ENCODE measurements at regions not wholly inside any gene's neighbourhood (a gene's known extent, or its start where the extent isn't known, plus 50 kb on each side); places are given as distances from the start of the nearest gene placed in this dataset.

DNA sequence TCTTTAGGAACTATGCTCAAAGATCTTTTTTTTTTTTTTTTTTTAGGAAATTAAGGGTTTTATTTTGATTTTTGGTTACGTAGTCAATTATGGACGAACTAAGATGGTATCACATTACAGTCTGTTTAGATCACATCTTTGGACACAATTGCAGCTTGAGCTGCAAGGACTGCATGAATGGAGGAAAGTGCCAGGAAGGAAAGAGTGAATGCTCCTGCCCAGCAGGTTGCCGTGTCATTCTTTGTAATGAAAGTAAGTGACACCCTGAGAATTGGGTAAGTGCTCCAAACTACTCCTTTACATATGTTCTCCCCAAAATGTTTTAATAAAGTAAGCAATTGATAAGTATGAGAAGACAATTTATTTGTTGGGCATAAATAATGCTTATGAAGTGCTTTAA, 716.5 kb upstream of the GOLIM4 start:
- Histone ChIP-seq H2AK5ac (ENCODE audit: low read length) (no peak overlapping the region), H2BK5ac (ENCODE audit: low read length) (no peak overlapping the region), H3K56ac (ENCODE audit: low read length) (no peak overlapping the region), H3K4me1 (ENCODE audit: control insufficient read depth, low read depth, low read length) (peaks cover 8% of the 10 kb centered on the region), H3K4ac (ENCODE audit: low read depth, low read length) (no peak overlapping the region), H3K79me2 (ENCODE audit: control insufficient read depth, insufficient read depth, low read length) (no peaks in the 10 kb centered on the region), H3K27me3 (ENCODE audit: insufficient read depth, low read length, poor library complexity) (no peaks in the 10 kb centered on the region), H3K23ac (ENCODE audit: low read length) (no peak overlapping the region), H3K27ac (ENCODE audit: low read depth, low read length) (no peak overlapping the region), H3K18ac (ENCODE audit: low read length) (no peak overlapping the region), H3K79me1 (ENCODE audit: low read length) (no peaks in the 10 kb centered on the region), H2BK15ac (replicated peaks; ENCODE audit: low read depth) (no peak overlapping the region), H3K9ac (ENCODE audit: low read length) (no peak overlapping the region), H3K4me2 (ENCODE audit: low read length) (no peak overlapping the region), H4K8ac (ENCODE audit: low read depth, low read length) (no peak overlapping the region), H3K36me3 (ENCODE audit: control insufficient read depth, insufficient read depth, low read length) (no peaks in the 10 kb centered on the region), H4K5ac (ENCODE audit: low read length) (no peak overlapping the region), H3K4me3 (ENCODE audit: low read length) (no peak overlapping the region), H2BK120ac (ENCODE audit: low read depth, low read length) (no peak overlapping the region)
- peak; percentile 72 for DNase-seq
- WGBS (ENCODE audit: extremely low coverage, insufficient coverage, low lambda C conversion rate) = no CpG with 5 or more reads among the region's 3 CpGs

DNA sequence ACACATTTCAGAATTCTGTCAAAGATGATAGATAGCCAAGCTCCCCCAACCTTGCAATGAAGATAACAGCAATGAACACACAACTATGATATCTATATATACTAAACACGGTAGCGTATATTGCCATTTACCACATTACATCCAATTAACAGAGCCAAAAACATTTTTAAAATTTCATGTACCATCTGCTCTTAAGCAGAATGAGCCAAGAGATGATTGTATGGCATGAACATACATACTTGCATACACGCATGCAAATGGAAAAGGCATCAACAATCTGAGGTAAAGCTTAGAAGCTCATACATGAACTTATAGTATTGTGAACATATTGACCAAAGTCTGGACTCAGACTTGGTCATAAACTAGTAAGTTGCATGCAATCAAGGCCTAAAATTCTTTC, 712.9 kb upstream of the GOLIM4 start:
- Histone ChIP-seq H3K36me3 (ENCODE audit: control insufficient read depth, insufficient read depth, low read length) (no peaks in the 10 kb centered on the region), H4K8ac (ENCODE audit: low read depth, low read length) (no peak overlapping the region), H2BK15ac (replicated peaks; ENCODE audit: low read depth) (peak overlapping the region; percentile 6), H3K23ac (ENCODE audit: low read length) (no peak overlapping the region), H3K18ac (ENCODE audit: low read length) (no peak overlapping the region), H3K79me1 (ENCODE audit: low read length) (no peaks in the 10 kb centered on the region), H3K27ac (ENCODE audit: low read depth, low read length) (no peak overlapping the region), H3K9ac (ENCODE audit: low read length) (no peak overlapping the region), H3K4me2 (ENCODE audit: low read length) (no peak overlapping the region), H3K27me3 (ENCODE audit: insufficient read depth, low read length, poor library complexity) (no peaks in the 10 kb centered on the region), H3K79me2 (ENCODE audit: control insufficient read depth, insufficient read depth, low read length) (no peaks in the 10 kb centered on the region), H3K56ac (ENCODE audit: low read length) (no peak overlapping the region), H4K5ac (ENCODE audit: low read length) (no peak overlapping the region), H3K4me1 (ENCODE audit: control insufficient read depth, low read depth, low read length) (peaks cover 9% of the 10 kb centered on the region), H3K4ac (ENCODE audit: low read depth, low read length) (no peak overlapping the region), H2BK120ac (ENCODE audit: low read depth, low read length) (peak overlapping the region; percentile 61), H3K4me3 (ENCODE audit: low read length) (no peak overlapping the region), H2BK5ac (ENCODE audit: low read length) (no peak overlapping the region), H2AK5ac (ENCODE audit: low read length) (no peak overlapping the region)
- DNase-seq = no peak
- WGBS (ENCODE audit: extremely low coverage, insufficient coverage, low lambda C conversion rate) = no CpG with 5 or more reads among the region's 3 CpGs

DNA sequence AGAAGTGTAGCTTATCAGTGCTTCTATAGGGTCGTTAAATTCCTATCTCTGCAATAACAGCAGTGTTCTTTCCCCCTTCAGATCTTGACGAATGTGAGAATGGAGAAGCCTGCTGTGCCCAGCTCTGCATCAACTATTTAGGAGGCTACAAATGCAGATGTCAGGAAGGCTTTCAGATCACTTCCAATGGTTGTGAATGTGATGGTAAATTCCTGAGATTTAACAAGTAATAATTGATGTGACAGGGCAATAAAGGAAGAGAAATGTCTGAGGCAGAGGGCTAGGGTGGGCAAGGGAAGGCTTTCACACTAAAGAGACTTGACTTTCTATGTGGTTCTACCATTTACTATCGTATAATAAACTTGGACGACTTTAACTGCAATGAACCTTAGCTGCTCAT, 711.7 kb upstream of the GOLIM4 start:
- H3K56ac ChIP-seq (ENCODE audit: low read length) = no peak overlapping the region
- H4K5ac ChIP-seq (ENCODE audit: low read length) = no peak overlapping the region
- no peak overlapping the region for H3K9ac ChIP-seq (ENCODE audit: low read length)
- H3K4ac ChIP-seq (ENCODE audit: low read depth, low read length) = no peak overlapping the region
- H3K36me3 ChIP-seq (ENCODE audit: control insufficient read depth, insufficient read depth, low read length) = no peaks in the 10 kb centered on the region
- H3K4me3 ChIP-seq (ENCODE audit: low read length) = no peak overlapping the region
- H3K4me1 ChIP-seq (ENCODE audit: control insufficient read depth, low read depth, low read length) = peaks cover 7% of the 10 kb centered on the region
- H3K27ac ChIP-seq (ENCODE audit: low read depth, low read length) = no peak overlapping the region
- H2BK120ac ChIP-seq (ENCODE audit: low read depth, low read length) = no peak overlapping the region
- no peaks in the 10 kb centered on the region for H3K27me3 ChIP-seq (ENCODE audit: insufficient read depth, low read length, poor library complexity)
- no peak overlapping the region for H2BK15ac ChIP-seq (replicated peaks; ENCODE audit: low read depth)
- no CpG with 5 or more reads among the region's 4 CpGs for WGBS (ENCODE audit: extremely low coverage, insufficient coverage, low lambda C conversion rate)
- DNase-seq = peak; percentile 96
- no peaks in the 10 kb centered on the region for H3K79me2 ChIP-seq (ENCODE audit: control insufficient read depth, insufficient read depth, low read length)
- no peak overlapping the region for H2BK5ac ChIP-seq (ENCODE audit: low read length)
- no peak overlapping the region for H2AK5ac ChIP-seq (ENCODE audit: low read length)
- no peaks in the 10 kb centered on the region for H3K79me1 ChIP-seq (ENCODE audit: low read length)
- no peak overlapping the region for H3K4me2 ChIP-seq (ENCODE audit: low read length)
- H3K23ac ChIP-seq (ENCODE audit: low read length) = no peak overlapping the region
- no peak overlapping the region for H3K18ac ChIP-seq (ENCODE audit: low read length)
- no peak overlapping the region for H4K8ac ChIP-seq (ENCODE audit: low read depth, low read length)

DNA sequence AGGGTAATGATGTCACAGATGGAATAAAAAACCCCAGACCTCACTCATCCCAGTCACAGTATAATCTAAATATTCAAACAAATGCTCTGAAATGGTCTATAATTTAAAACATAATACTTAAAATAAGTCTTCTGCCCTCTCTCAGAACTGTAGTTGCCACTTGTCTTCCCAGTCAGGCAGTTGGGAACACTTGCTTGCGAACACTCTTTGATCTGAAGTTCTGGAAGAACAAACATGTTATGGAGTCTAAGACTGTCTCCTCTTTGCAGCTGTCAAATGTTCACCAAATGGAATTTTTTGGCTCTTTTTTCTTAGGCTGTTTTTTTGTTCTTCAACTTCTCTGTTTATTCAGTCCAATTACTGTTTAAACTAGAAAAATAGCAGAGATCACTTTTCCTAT, 711.1 kb upstream of the GOLIM4 start:
- peaks cover 7% of the 10 kb centered on the region for H3K4me1 ChIP-seq (ENCODE audit: control insufficient read depth, low read depth, low read length)
- WGBS (ENCODE audit: extremely low coverage, insufficient coverage, low lambda C conversion rate) = no CpG with 5 or more reads among the region's 1 CpG

DNA sequence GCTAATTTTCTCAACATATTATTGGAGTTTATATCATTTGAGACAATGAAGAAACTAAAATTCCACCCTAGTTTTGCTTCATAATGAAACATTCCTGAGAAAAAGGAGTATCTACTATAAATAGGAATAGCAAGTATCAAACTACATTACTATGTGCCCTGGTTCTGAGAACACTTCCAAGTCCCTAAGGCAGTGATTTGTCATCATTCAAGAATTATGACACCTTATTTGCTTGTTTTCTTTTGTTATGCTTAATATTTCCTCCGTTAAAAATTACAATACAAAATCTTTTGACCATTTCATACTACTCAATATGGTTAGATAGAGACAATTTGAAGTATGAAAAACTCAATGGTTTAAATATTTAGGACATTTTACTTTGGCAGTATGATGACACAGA, 707.8 kb upstream of the GOLIM4 start:
- H3K4ac ChIP-seq (ENCODE audit: low read depth, low read length) = no peak overlapping the region
- H3K4me1 ChIP-seq (ENCODE audit: control insufficient read depth, low read depth, low read length) = peaks cover 3% of the 10 kb centered on the region
- no peak overlapping the region for H3K4me2 ChIP-seq (ENCODE audit: low read length)
- H3K79me1 ChIP-seq (ENCODE audit: low read length) = no peaks in the 10 kb centered on the region
- no peaks in the 10 kb centered on the region for H3K36me3 ChIP-seq (ENCODE audit: control insufficient read depth, insufficient read depth, low read length)
- no peak overlapping the region for H2BK120ac ChIP-seq (ENCODE audit: low read depth, low read length)
- H2BK15ac ChIP-seq (replicated peaks; ENCODE audit: low read depth) = no peak overlapping the region
- H4K5ac ChIP-seq (ENCODE audit: low read length) = no peak overlapping the region
- DNase-seq = no peak
- H3K18ac ChIP-seq (ENCODE audit: low read length) = no peak overlapping the region
- H3K27me3 ChIP-seq (ENCODE audit: insufficient read depth, low read length, poor library complexity) = no peaks in the 10 kb centered on the region
- H2AK5ac ChIP-seq (ENCODE audit: low read length) = no peak overlapping the region
- H3K56ac ChIP-seq (ENCODE audit: low read length) = no peak overlapping the region
- H3K4me3 ChIP-seq (ENCODE audit: low read length) = no peak overlapping the region
- no peak overlapping the region for H2BK5ac ChIP-seq (ENCODE audit: low read length)
- H3K27ac ChIP-seq (ENCODE audit: low read depth, low read length) = no peak overlapping the region
- H3K9ac ChIP-seq (ENCODE audit: low read length) = no peak overlapping the region
- H3K23ac ChIP-seq (ENCODE audit: low read length) = no peak overlapping the region
- no peaks in the 10 kb centered on the region for H3K79me2 ChIP-seq (ENCODE audit: control insufficient read depth, insufficient read depth, low read length)
- no peak overlapping the region for H4K8ac ChIP-seq (ENCODE audit: low read depth, low read length)
- no CpG with 5 or more reads among the region's 1 CpG for WGBS (ENCODE audit: extremely low coverage, insufficient coverage, low lambda C conversion rate)

More for the DNA sequence above, 711.1 kb upstream of the GOLIM4 start:
- H4K8ac ChIP-seq (ENCODE audit: low read depth, low read length) = no peak overlapping the region
- no peak overlapping the region for H3K9ac ChIP-seq (ENCODE audit: low read length)
- no peaks in the 10 kb centered on the region for H3K36me3 ChIP-seq (ENCODE audit: control insufficient read depth, insufficient read depth, low read length)
- DNase-seq = peak; percentile 17
- H2BK120ac ChIP-seq (ENCODE audit: low read depth, low read length) = peak overlapping the region; percentile 28
- no peak overlapping the region for H3K27ac ChIP-seq (ENCODE audit: low read depth, low read length)
- H3K23ac ChIP-seq (ENCODE audit: low read length) = no peak overlapping the region
- no peak overlapping the region for H4K5ac ChIP-seq (ENCODE audit: low read length)
- no peaks in the 10 kb centered on the region for H3K79me1 ChIP-seq (ENCODE audit: low read length)
- H3K27me3 ChIP-seq (ENCODE audit: insufficient read depth, low read length, poor library complexity) = no peaks in the 10 kb centered on the region
- no peak overlapping the region for H3K4me2 ChIP-seq (ENCODE audit: low read length)
- no peak overlapping the region for H2BK15ac ChIP-seq (replicated peaks; ENCODE audit: low read depth)
- H2AK5ac ChIP-seq (ENCODE audit: low read length) = no peak overlapping the region
- H3K4ac ChIP-seq (ENCODE audit: low read depth, low read length) = peak overlapping the region; percentile 70
- no peak overlapping the region for H3K56ac ChIP-seq (ENCODE audit: low read length)
- no peak overlapping the region for H3K4me3 ChIP-seq (ENCODE audit: low read length)
- H3K18ac ChIP-seq (ENCODE audit: low read length) = peak overlapping the region; percentile 98
- no peaks in the 10 kb centered on the region for H3K79me2 ChIP-seq (ENCODE audit: control insufficient read depth, insufficient read depth, low read length)
- H2BK5ac ChIP-seq (ENCODE audit: low read length) = no peak overlapping the region

DNA sequence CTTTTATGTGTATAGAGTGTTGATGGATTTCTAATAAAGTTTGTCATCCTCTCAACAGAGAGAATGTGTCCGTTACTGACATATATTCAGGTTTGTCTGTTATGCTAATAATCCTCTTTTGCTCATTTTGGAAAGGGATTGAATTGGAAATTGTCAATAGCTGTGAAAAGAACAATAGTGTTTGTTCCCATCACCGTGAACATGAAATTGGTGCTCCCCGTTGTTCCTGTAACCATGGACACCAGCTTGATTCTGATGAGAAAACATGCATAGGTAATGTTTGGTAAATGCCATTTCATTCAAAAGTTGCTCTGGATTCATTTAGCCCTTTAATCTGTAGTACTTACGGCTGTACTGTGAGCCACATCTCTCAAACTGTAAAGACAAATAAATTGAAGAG, 707.0 kb upstream of the GOLIM4 start:
- no peak overlapping the region for H2BK5ac ChIP-seq (ENCODE audit: low read length)
- H2BK15ac ChIP-seq (replicated peaks; ENCODE audit: low read depth) = no peak overlapping the region
- H3K4ac ChIP-seq (ENCODE audit: low read depth, low read length) = no peak overlapping the region
- H3K4me3 ChIP-seq (ENCODE audit: low read length) = no peak overlapping the region
- no peak overlapping the region for H3K23ac ChIP-seq (ENCODE audit: low read length)
- H3K4me2 ChIP-seq (ENCODE audit: low read length) = no peak overlapping the region
- WGBS (ENCODE audit: extremely low coverage, insufficient coverage, low lambda C conversion rate) = no CpG with 5 or more reads among the region's 4 CpGs
- H2AK5ac ChIP-seq (ENCODE audit: low read length) = no peak overlapping the region
- no peaks in the 10 kb centered on the region for H3K79me1 ChIP-seq (ENCODE audit: low read length)
- H2BK120ac ChIP-seq (ENCODE audit: low read depth, low read length) = no peak overlapping the region
- H4K8ac ChIP-seq (ENCODE audit: low read depth, low read length) = no peak overlapping the region
- no peak overlapping the region for H3K18ac ChIP-seq (ENCODE audit: low read length)
- H3K27ac ChIP-seq (ENCODE audit: low read depth, low read length) = no peak overlapping the region
- H4K5ac ChIP-seq (ENCODE audit: low read length) = no peak overlapping the region
- no peaks in the 10 kb centered on the region for H3K79me2 ChIP-seq (ENCODE audit: control insufficient read depth, insufficient read depth, low read length)
- no peak overlapping the region for H3K56ac ChIP-seq (ENCODE audit: low read length)
- H3K9ac ChIP-seq (ENCODE audit: low read length) = no peak overlapping the region
- H3K4me1 ChIP-seq (ENCODE audit: control insufficient read depth, low read depth, low read length) = peaks cover 3% of the 10 kb centered on the region
- H3K36me3 ChIP-seq (ENCODE audit: control insufficient read depth, insufficient read depth, low read length) = no peaks in the 10 kb centered on the region
- peak; percentile 19 for DNase-seq
- no peaks in the 10 kb centered on the region for H3K27me3 ChIP-seq (ENCODE audit: insufficient read depth, low read length, poor library complexity)

Measured in mesendoderm (in vitro differentiated cells).